ENCODE measurements at regions not wholly inside any gene's neighbourhood (a gene's known extent, or its start where the extent isn't known, plus 50 kb on each side); places are given as distances from the start of the nearest gene placed in this dataset.

DNA sequence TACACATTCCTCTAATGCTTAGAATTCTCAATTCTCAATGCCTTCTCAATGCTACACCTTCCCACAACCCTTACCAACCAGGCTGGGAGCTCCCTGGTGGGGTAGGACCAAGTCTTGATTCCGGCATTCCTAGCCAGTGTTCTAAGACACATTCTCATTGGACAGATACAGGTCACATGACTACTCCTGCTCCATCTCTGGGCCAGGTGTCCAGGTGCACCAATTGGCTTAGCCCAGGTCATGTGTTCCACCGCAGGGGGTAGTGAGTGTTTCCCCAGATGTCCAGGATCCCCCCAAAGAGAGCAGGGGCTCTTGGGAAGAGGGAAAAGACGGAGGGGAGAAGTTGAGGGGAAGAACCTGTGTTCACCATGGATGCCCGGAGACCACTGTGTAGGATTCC, 58.7 kb upstream of the MLN start:
- DNase-seq, result no peak

GRCh38 chr6:33861722-33862121, 57.9 kb upstream of the MLN start:
- no peak for DNase-seq

DNA sequence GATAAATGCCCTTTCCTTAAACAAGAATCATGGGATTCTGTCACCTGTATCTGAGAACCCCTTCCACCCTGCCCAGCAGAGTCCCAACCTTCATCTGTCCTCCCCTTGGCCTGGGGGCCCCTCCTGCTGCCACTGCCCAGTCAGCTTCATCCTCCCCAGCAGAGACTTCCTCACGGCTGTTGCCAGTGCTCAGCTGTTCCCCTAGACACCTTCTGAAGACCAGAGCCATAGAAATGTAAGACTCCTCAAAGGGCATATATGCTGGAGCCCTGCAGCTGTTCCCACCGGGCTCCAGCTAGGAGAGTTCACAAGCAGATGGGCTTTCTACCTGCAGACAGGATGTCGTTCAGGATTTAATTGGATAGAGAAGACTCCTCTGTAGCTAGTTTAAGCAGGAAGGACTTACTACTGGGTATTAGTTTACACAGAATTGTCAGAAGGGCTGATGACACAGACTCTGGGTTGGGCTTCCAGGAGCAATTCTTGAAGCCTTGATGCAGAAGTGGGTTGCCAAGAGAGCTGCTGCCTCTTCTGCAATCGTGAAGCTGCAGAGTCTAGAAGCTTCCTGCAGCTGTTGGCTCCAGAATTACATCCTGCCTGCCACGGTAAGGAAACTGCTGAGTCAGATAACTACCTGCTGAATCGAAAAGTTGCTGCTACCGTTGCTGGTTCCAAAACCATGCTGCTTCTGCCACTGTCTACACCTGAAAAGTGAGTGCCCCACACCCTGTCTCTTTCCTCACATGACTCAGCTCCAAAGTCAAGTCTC, 57.1 kb upstream of the MLN start:
- no peak for DNase-seq

DNA sequence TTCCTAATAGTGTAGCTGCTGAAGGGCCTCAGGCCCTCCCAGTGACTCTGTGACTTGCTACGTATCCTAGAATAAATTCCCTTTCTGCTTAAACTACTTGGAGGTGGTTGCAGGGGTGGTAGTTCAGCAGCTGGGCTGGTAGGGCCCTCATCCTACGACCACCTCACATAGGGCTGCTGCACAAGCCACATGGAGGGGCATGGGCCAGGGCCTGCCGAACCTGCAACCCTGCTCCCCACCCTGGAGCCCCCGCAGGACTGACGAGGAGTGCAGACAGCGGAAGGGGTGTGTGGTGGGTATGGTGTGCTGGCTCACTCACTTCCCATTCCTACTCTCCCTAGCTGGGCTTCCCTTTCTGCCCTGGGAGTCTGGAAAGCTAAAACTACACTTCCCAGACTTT, 56.2 kb upstream of the MLN start:
- no peak for DNase-seq

DNA sequence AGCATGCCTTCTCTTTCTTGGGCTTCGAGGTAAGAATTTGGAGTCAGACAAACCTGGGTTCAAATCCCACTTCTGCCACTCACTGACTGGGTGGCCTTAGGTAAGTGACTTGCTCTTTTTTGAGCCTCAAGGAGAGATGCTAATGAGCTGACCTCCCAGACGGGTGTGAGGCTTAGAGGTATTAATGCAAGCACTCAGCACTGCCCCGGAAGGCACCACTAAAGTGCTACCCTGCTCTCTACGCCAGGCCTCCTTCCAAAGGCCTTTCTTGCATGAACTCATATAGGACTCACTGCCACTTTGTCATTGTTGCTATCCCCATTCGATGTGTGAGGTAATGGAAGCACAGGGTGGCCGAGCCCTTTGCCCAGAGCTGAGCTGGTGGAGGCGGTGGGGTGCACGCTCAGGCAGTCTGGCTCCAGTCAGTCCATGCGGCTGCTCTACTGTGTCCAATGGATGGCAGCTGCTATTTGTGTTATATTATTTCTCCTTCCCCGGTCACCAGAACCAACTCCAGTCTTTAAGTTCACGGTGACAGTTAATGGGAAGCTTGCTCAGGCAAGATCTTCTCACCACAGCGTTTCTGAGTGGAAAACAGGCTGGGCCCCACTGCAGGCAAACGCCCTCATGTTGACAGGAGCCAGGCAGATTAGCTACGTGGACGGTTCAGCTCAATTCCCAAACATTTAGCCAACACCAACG, 55.2 kb upstream of the MLN start:
- DNase-seq, result no peak

GRCh38 chr6:33857932-33858475, 54.2 kb upstream of the MLN start:
- DNase-seq, result no peak

DNA sequence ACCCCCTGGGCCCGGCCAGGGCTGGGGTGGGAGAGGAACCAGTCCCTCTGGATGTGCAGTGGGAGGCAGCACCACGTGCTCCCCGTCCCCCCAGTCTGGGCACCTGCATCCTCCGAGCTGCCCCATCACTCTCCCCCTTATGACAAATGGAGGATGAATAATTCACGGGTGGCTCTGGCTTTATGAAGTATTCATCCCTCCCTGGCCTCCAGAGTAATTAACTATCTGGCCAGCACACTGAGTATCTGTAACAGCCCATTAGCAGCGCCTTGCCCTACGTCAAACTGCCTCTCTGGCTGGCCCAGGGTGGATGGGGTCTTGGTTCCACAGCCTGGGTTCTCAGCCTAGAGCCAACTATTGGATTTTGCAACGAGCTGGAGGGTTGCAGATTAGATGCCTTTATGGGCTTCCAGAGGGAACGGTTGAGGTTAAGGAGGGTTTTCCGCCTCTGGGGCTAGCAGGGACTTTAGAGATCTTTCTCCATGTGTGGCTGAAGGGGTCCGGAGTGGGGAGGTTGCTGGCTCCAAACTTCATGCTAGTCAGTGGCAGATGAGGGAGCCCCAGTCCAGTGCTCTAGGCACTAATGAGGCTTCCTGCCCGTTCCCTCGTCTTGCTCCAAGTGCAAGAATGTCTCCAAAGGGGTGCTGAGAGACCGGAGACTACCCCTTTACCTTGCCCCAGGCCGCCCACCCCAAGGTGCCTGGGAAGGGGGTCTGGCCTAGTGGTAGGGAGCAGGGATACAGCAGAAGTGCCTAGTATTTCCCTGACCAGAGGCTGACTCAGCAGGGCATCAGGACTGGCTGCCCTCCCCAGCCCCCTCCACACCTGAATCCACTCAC, 53.5 kb upstream of the MLN start:
- DNase-seq, result no peak

DNA sequence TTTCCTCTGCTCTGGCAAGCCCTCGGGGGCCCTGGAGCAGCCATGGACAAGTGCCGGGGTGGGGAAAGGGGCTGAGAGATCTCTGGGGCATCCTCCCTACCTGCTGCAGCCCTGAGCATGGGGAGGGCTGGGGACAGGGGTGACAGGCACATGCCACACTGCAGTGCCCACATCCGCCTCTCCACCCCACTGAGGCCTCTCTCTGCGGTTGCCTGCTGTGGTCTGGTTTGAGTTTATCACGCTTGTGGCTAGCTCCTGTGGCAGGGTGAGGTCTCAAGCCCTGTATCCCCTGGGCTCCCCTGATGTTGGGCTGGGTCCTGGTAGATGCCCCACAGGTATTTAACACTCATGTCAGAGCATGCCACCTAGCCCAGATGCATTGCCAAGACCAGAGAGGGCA, 52.9 kb upstream of the MLN start:
- DNase-seq, result no peak

DNA sequence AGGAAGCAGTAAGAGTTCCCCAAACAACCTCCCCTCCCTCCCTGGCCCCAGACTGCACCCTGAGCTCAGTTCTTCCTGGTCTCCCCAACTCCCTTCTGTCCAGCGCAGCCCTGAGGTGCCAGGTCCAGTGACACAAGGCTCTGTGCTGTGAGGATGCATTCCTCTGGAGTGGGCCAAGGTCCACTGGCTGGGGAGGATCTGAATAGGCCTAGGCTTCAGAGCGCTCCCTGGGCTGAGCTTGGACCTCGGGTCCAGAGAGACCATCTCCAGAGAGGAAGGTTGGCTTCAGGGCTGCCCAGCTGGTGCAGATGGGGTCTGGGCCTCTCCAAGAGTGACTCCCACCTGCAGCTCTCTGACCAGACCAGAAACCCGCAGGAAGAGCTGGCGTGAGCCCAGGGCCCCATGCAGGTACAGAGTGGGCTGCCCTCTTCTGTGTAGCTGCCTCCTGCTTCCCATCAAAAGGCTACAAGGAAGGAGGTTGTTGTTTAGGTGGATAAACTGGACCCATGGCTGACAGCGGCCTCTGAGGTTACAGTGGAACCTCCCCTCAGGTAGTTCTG, 52.3 kb upstream of the MLN start:
- DNase-seq, result no peak

DNA sequence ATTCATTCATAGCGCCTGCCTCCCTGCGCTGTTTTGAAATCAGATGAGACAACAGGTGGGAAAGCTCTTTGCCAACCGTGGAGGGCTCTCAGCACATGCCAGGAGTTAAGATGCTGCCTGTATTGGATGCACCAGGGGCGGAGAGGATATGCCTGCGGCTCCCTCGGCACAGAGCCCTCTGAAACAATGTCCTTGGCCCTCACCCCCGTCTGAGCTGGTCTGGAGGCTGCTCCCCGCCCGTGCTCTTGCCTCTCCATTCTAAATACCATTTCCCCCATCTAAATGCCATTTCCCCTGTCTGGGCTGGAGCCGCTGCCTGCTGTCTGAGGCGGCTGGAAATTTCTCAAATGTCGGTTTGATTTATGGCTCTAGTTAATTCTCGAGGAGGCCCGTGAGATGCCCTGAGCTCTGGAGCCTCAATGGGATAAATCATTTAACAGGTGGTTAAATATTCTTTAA, 50.8 kb upstream of the MLN start:
- DNase-seq, result no peak

DNA sequence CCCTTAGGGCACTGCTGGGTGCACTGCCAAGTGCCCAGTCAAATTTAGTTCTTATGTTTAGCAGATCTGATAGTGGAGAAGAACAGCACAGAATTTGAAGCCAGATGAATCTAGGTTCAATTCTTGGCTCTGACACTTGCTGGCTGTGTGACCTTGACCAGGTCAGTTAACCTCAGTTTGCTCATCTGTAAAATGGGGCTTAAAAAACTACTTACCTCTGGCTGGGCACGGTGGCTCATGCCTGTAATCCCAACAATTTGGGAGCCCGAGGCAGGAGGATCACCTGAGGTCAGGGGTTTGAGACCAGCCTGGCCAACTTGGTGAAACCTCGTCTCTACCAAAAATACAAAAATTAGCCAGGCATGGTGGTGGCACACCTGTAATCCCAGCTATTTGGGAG, 49.9 kb upstream of the MLN start:
- DNase-seq, result no peak
